ENCODE measurements at regions not wholly inside any gene's neighbourhood (a gene's known extent, or its start where the extent isn't known, plus 50 kb on each side); places are given as distances from the start of the nearest gene placed in this dataset.

- DNase-seq (ENCODE audit: extremely low read depth in 1 of 11, low read depth in 9 of 11, low spot score in 4 of 11), result no peak
Observed at GRCh38 chr18:40546875-40547274, 1408.2 kb upstream of the PIK3C3 start.

- no peak for DNase-seq (ENCODE audit: extremely low read depth in 1 of 11, low read depth in 9 of 11, low spot score in 4 of 11)
Observed at GRCh38 chr18:40534723-40535122, 1420.3 kb upstream of the PIK3C3 start.

GRCh38 chr18:40532046-40532445 lies 1423.0 kb upstream of the PIK3C3 start:
- DNase-seq (ENCODE audit: extremely low read depth in 1 of 11, low read depth in 9 of 11, low spot score in 4 of 11), result no peak

GRCh38 chr18:40531051-40531450 lies 1424.0 kb upstream of the PIK3C3 start:
- DNase-seq (ENCODE audit: extremely low read depth in 1 of 11, low read depth in 9 of 11, low spot score in 4 of 11), result no peak

- DNase-seq (ENCODE audit: extremely low read depth in 1 of 11, low read depth in 9 of 11, low spot score in 4 of 11), result no peak
Observed at GRCh38 chr18:40529478-40529877, 1425.6 kb upstream of the PIK3C3 start.

GRCh38 chr18:40524881-40525280 lies 1430.2 kb upstream of the PIK3C3 start:
- DNase-seq (ENCODE audit: extremely low read depth in 1 of 11, low read depth in 9 of 11, low spot score in 4 of 11), result no peak

- DNase-seq (ENCODE audit: extremely low read depth in 1 of 11, low read depth in 9 of 11, low spot score in 4 of 11), result no peak
Observed at GRCh38 chr18:40523287-40523686, 1431.7 kb upstream of the PIK3C3 start.

- no peak for DNase-seq (ENCODE audit: extremely low read depth in 1 of 11, low read depth in 9 of 11, low spot score in 4 of 11)
Observed at GRCh38 chr18:40501026-40501425, 1454.0 kb upstream of the PIK3C3 start.

- DNase-seq (ENCODE audit: extremely low read depth in 1 of 11, low read depth in 9 of 11, low spot score in 4 of 11), result no peak
Observed at GRCh38 chr18:40494603-40495002, 1460.4 kb upstream of the PIK3C3 start.

GRCh38 chr18:40493316-40493715 lies 1461.7 kb upstream of the PIK3C3 start:
- no peak for DNase-seq (ENCODE audit: extremely low read depth in 1 of 11, low read depth in 9 of 11, low spot score in 4 of 11)

GRCh38 chr18:40489301-40489700 lies 1465.7 kb upstream of the PIK3C3 start:
- DNase-seq (ENCODE audit: extremely low read depth in 1 of 11, low read depth in 9 of 11, low spot score in 4 of 11), result no peak

- no peak for DNase-seq (ENCODE audit: extremely low read depth in 1 of 11, low read depth in 9 of 11, low spot score in 4 of 11)
Observed at GRCh38 chr18:40485318-40485717, 1469.7 kb upstream of the PIK3C3 start.

GRCh38 chr18:40473221-40474029 lies 1481.6 kb upstream of the PIK3C3 start:
- no peak for DNase-seq (ENCODE audit: extremely low read depth in 1 of 11, low read depth in 9 of 11, low spot score in 4 of 11)

GRCh38 chr18:40470723-40471122 lies 1484.3 kb upstream of the PIK3C3 start:
- no peak for DNase-seq (ENCODE audit: extremely low read depth in 1 of 11, low read depth in 9 of 11, low spot score in 4 of 11)

- no peak for DNase-seq (ENCODE audit: extremely low read depth in 1 of 11, low read depth in 9 of 11, low spot score in 4 of 11)
Observed at GRCh38 chr18:40469851-40470250, 1485.2 kb upstream of the PIK3C3 start.

- DNase-seq (ENCODE audit: extremely low read depth in 1 of 11, low read depth in 9 of 11, low spot score in 4 of 11), result no peak
Observed at GRCh38 chr18:40469316-40469715, 1485.7 kb upstream of the PIK3C3 start.

- DNase-seq (ENCODE audit: extremely low read depth in 1 of 11, low read depth in 9 of 11, low spot score in 4 of 11), result no peak
Observed at GRCh38 chr18:40464032-40464431, 1491.0 kb upstream of the PIK3C3 start.

- DNase-seq (ENCODE audit: extremely low read depth in 1 of 11, low read depth in 9 of 11, low spot score in 4 of 11), result no peak
Observed at GRCh38 chr18:40453903-40454302, 1501.1 kb upstream of the PIK3C3 start.

- DNase-seq (ENCODE audit: extremely low read depth in 1 of 11, low read depth in 9 of 11, low spot score in 4 of 11), result no peak
Observed at GRCh38 chr18:40452599-40452998, 1502.4 kb upstream of the PIK3C3 start.

GRCh38 chr18:40450751-40451150 lies 1504.3 kb upstream of the PIK3C3 start:
- DNase-seq (ENCODE audit: extremely low read depth in 1 of 11, low read depth in 9 of 11, low spot score in 4 of 11), result no peak

GRCh38 chr18:40447820-40448219 lies 1507.2 kb upstream of the PIK3C3 start:
- no peak for DNase-seq (ENCODE audit: extremely low read depth in 1 of 11, low read depth in 9 of 11, low spot score in 4 of 11)
